NCI-H1436 (cell line): ENCODE measurements at regions not wholly inside any gene's neighbourhood (a gene's known extent, or its start where the extent isn't known, plus 50 kb on each side); places are given as distances from the start of the nearest gene placed in this dataset.

Experiments
- DNase-seq: peaks from one replicate; lab custom pipeline; 2025; lab: John Stamatoyannopoulos, UW

- no peak for DNase-seq
Observed at GRCh38 chr1:34655875-34656240, 99.0 kb upstream of the GJB5 start.

GRCh38 chr1:34656299-34656698 is 98.5 kb upstream of the GJB5 start:
- no peak for DNase-seq

- DNase-seq = no peak
Observed at GRCh38 chr1:34656731-34657130, 98.1 kb upstream of the GJB5 start.

- DNase-seq = no peak
Observed at GRCh38 chr1:34657266-34657665, 97.6 kb upstream of the GJB5 start.

- no peak for DNase-seq
Observed at GRCh38 chr1:34657849-34658248, 97.0 kb upstream of the GJB5 start.

GRCh38 chr1:34663031-34663430 is 91.8 kb upstream of the GJB5 start:
- no peak for DNase-seq

GRCh38 chr1:34668063-34668462 is 86.8 kb upstream of the GJB5 start:
- DNase-seq = no peak

- DNase-seq = no peak
Observed at GRCh38 chr1:34670982-34671381, 83.9 kb upstream of the GJB5 start.

GRCh38 chr1:34671887-34672286 is 83.0 kb upstream of the GJB5 start:
- DNase-seq = no peak

- peak; percentile 45 for DNase-seq
Observed at GRCh38 chr1:34681480-34682451, 73.1 kb upstream of the GJB5 start.

- DNase-seq = no peak
Observed at GRCh38 chr1:34682452-34683223, 72.2 kb upstream of the GJB5 start.

GRCh38 chr1:34683616-34684015 is 71.2 kb upstream of the GJB5 start:
- no peak for DNase-seq

- peak; percentile 64 for DNase-seq
Observed at GRCh38 chr1:34684266-34684665, 70.6 kb upstream of the GJB5 start.

GRCh38 chr1:34685225-34685624 is 69.6 kb upstream of the GJB5 start:
- DNase-seq = no peak

GRCh38 chr1:34686531-34686930 is 68.3 kb upstream of the GJB5 start:
- DNase-seq = no peak

GRCh38 chr1:34688006-34688741 is 66.7 kb upstream of the GJB5 start:
- DNase-seq = no peak

GRCh38 chr1:34690269-34690668 is 64.6 kb upstream of the GJB5 start:
- no peak for DNase-seq

- DNase-seq = no peak
Observed at GRCh38 chr1:34693081-34693480, 61.8 kb upstream of the GJB5 start.

GRCh38 chr1:34694383-34694782 is 60.5 kb upstream of the GJB5 start:
- no peak for DNase-seq

GRCh38 chr1:34695580-34695979 is 59.3 kb upstream of the GJB5 start:
- DNase-seq = no peak

- no peak for DNase-seq
Observed at GRCh38 chr1:34696230-34696629, 58.6 kb upstream of the GJB5 start.

GRCh38 chr1:34696981-34697380 is 57.9 kb upstream of the GJB5 start:
- DNase-seq = no peak
